ENCODE measurements at regions not wholly inside any gene's neighbourhood (a gene's known extent, or its start where the extent isn't known, plus 50 kb on each side); places are given as distances from the start of the nearest gene placed in this dataset.
A peak's percentile ranks its signal among the peaks of the same experiment; 100 is the strongest.

DNA sequence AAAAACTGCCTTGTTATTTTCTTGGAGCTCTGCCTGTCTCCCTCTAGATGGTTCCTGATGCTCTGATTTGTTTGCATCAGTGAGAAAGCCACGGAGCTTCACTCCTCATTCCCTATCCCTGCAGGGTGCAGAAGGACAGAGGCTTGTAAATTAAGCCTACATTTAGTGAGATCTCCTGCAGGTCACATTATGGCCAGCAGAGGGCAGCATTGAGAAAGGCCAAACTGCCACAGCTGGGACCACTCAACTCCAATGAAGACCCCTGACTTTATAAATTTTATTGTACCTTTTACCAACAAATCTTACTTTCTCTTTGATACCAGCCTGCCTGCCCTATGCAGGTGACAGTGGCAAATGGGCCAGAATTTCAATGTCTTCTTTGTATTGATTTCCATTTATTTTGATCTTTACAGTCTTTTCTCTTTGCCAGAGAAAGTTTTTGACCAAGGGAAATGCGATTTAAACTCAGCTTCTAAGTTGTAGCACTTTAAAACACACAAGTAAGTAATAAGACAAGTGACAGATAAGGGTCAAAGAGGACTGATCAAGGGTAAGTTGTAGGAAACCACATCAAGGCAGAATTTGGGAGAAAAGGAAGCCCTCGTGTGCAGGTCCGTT is 1029.1 kb upstream of the KLHL29 start:
- TF ChIP-seq, protein P1, sequence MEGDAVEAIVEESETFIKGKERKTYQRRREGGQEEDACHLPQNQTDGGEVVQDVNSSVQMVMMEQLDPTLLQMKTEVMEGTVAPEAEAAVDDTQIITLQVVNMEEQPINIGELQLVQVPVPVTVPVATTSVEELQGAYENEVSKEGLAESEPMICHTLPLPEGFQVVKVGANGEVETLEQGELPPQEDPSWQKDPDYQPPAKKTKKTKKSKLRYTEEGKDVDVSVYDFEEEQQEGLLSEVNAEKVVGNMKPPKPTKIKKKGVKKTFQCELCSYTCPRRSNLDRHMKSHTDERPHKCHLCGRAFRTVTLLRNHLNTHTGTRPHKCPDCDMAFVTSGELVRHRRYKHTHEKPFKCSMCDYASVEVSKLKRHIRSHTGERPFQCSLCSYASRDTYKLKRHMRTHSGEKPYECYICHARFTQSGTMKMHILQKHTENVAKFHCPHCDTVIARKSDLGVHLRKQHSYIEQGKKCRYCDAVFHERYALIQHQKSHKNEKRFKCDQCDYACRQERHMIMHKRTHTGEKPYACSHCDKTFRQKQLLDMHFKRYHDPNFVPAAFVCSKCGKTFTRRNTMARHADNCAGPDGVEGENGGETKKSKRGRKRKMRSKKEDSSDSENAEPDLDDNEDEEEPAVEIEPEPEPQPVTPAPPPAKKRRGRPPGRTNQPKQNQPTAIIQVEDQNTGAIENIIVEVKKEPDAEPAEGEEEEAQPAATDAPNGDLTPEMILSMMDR (IDR thresholded peaks at IDR 0.05), result peak; percentile 69 to 86 (median 74)
- no peak for TF ChIP-seq POLR2AphosphoS5 (IDR thresholded peaks at IDR 0.05)
- no peak for TF ChIP-seq POLR2A (IDR thresholded peaks at IDR 0.05)
- Histone ChIP-seq H3K27me3 (replicated peaks; ENCODE audit: insufficient read depth) (no peaks in the 10 kb centered on the region), H3K27ac (no peak overlapping the region), H3K4me3 (no peak overlapping the region), H3K9me3 (no peaks in the 10 kb centered on the region), H3K36me3 (no peaks in the 10 kb centered on the region), H3K4me1 (replicated peaks) (no peaks in the 10 kb centered on the region)
- DNase-seq (ENCODE audit: low spot score), result peak; percentile 55
- intact Hi-C loops (cut with DNase I), result loop anchor here (10.0 kb wide), 1 partner anchor 999 kb away; no protein-coding TSS in a partner anchor
- WGBS, result 63% methylated on average over 4 of the region's 4 CpGs

DNA sequence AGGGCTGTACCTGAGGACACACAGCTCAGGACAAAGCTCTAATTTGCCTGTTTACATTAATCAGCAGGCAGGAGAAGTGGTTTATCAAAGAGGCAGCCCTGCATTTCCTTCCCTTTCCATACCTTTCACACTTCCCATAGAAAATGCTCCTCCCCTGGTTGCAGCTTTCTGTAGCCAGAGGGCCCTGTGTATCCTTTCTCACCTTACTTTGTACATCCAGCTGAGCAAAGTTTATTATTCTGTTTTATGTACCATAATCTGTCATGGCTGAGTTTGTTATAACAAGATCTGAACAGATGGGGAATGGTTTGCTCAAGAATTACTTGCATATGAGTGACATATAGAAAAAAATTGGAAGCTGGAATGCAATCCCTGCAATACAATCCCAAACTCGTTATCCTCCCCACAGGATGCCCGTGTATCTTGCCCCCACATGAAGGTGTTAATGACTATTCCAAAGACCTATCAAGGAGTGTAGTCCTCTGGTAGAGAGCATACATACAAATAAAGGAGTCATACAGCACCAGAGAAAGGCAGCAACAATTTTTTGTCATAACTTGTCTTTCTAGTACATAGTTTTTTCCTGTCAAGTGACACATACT is 1025.8 kb upstream of the KLHL29 start:
- no peak for TF ChIP-seq POLR2AphosphoS5 (IDR thresholded peaks at IDR 0.05)
- no peak for TF ChIP-seq POLR2A (IDR thresholded peaks at IDR 0.05)
- TF ChIP-seq, protein P1 (IDR thresholded peaks at IDR 0.05), result no peak
- DNase-seq (ENCODE audit: low spot score), result no peak
- Histone ChIP-seq H3K27me3 (replicated peaks; ENCODE audit: insufficient read depth) (no peaks in the 10 kb centered on the region), H3K4me3 (no peak overlapping the region), H3K36me3 (no peaks in the 10 kb centered on the region), H3K27ac (no peak overlapping the region), H3K4me1 (replicated peaks) (no peaks in the 10 kb centered on the region), H3K9me3 (no peaks in the 10 kb centered on the region)
- intact Hi-C loops (cut with DNase I), result loop anchor here (10.0 kb wide), 1 partner anchor 996 kb away; no protein-coding TSS in a partner anchor
- WGBS, result 31% methylated on average over 2 of the region's 2 CpGs

DNA sequence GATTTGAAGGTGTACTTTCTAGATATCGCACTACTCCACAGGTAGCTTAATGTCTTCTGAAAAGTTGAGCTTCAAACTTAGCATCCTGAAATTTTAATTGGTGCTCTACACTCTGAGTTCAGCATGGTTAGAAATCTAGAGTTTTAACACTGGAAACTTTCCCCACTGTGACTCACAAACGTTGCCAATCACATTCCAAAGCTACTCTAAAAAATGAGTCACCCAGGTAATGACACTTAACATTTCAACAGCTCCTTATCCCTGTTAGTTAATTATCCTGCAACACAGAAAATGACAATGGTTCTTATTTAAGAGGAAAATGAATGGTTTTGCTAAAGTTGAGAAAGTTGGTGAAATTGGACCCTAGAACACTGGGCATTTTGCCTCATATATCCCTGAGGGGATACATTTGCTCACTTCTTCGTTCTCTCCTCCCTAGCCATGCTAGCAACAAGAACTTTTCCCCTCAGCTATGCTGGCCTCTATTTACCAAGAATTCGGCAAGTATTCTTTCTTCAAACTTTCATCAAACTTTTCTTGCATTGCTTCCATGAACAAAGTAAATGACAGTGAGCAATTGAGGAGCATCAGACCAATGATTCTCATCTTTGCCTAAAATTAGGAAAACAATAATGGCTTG is 1024.1 kb upstream of the KLHL29 start:
- no peaks in the 10 kb centered on the region for H3K4me1 ChIP-seq (replicated peaks)
- H3K9me3 ChIP-seq, result no peaks in the 10 kb centered on the region
- intact Hi-C loops (cut with DNase I), result no loop called here
- DNase-seq (ENCODE audit: low spot score), result no peak
- H3K4me3 ChIP-seq, result no peak overlapping the region
- no peaks in the 10 kb centered on the region for H3K27me3 ChIP-seq (replicated peaks; ENCODE audit: insufficient read depth)
- H3K27ac ChIP-seq, result no peak overlapping the region
- no peaks in the 10 kb centered on the region for H3K36me3 ChIP-seq
- TF ChIP-seq, protein P1 (IDR thresholded peaks at IDR 0.05), result no peak
- no peak for TF ChIP-seq POLR2A (IDR thresholded peaks at IDR 0.05)
- TF ChIP-seq POLR2AphosphoS5 (IDR thresholded peaks at IDR 0.05), result no peak
- WGBS, result 72% methylated on average over 4 of the region's 4 CpGs

DNA sequence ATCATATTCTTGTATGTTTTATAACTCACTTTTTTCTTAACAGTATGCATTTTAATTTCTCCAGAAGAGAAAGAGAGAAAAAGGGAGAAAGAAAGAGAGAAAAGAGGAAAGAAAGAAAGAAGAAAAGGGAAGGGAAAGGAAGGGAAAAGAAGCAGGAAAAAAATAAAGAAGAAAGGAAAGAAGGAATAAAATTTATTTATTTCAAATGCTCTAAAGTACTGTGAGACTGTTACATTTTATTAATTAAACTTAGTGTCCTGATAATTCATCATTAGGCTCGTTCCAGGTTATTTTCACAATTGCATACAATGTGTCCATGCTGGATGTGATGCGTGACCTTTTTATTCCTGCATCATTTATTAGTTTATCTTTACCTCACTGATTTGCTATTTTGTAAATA is 1023.4 kb upstream of the KLHL29 start:
- no peak for DNase-seq (ENCODE audit: low spot score)
- intact Hi-C loops (cut with DNase I), result no loop called here
- Histone ChIP-seq H3K4me3 (no peak overlapping the region), H3K4me1 (replicated peaks) (no peaks in the 10 kb centered on the region), H3K27ac (no peak overlapping the region), H3K9me3 (no peaks in the 10 kb centered on the region), H3K27me3 (replicated peaks; ENCODE audit: insufficient read depth) (no peaks in the 10 kb centered on the region), H3K36me3 (no peaks in the 10 kb centered on the region)
- WGBS, result 95% methylated on average over 2 of the region's 2 CpGs
- TF ChIP-seq POLR2AphosphoS5 (IDR thresholded peaks at IDR 0.05) (no peak), POLR2A (IDR thresholded peaks at IDR 0.05) (no peak)
- TF ChIP-seq, protein P1 (IDR thresholded peaks at IDR 0.05), result no peak
